WTC11 (cell line): ENCODE measurements at regions not wholly inside any gene's neighbourhood (a gene's known extent, or its start where the extent isn't known, plus 50 kb on each side); places are given as distances from the start of the nearest gene placed in this dataset.
A peak's percentile ranks its signal among the peaks of the same experiment; 100 is the strongest.

Experiments
- ATAC-seq: fragments of 200-7000 bp; cut with Tn5 transposase; 2 replicates; pipeline ENCODE4 v1.10.0; 2021; ENCODE audit warnings: mild to moderate bottlenecking, moderate library complexity
- CTCF ChIA-PET: fragments of 300-600 bp; sonication (Branson Sonifier 250); formaldehyde crosslinking; loops from one replicate; lab custom pipeline; 2021; ENCODE audit warnings: antibody characterized with exemption; lab: Charles Lee
- POLR2A ChIA-PET: fragments of 350-600 bp; sonication (Branson Sonifier 250); formaldehyde crosslinking; loops from one replicate; lab custom pipeline; 2021; ENCODE audit warnings: antibody characterized with exemption; lab: Charles Lee
- DNase-seq: peaks from one replicate; pipeline ENCODE4 v3.0.0; 2021; ENCODE audit warnings: low spot score
- H3K27ac Mint-ChIP-seq: 2 replicates; pipeline ENCODE4 v1.8.0; 2021; ENCODE audit warnings: mixed read lengths
- H3K27me3 Mint-ChIP-seq: 2 replicates; pipeline ENCODE4 v1.8.0; 2021; ENCODE audit warnings: low read depth, mild to moderate bottlenecking, moderate library complexity, mixed read lengths
- H3K36me3 Mint-ChIP-seq: 2 replicates; pipeline ENCODE4 v1.8.0; 2021; ENCODE audit warnings: mixed read lengths
- H3K4me1 Mint-ChIP-seq: 2 replicates; pipeline ENCODE4 v1.8.0; 2022; ENCODE audit warnings: mixed read lengths
- H3K4me3 Mint-ChIP-seq: 2 replicates; pipeline ENCODE4 v1.8.0; 2021; ENCODE audit warnings: mild to moderate bottlenecking, moderate library complexity, mixed read lengths
- H3K9me3 Mint-ChIP-seq: 2 replicates; pipeline ENCODE4 v1.8.0; 2021; ENCODE audit warnings: mixed read lengths
- E2F1 ChIP-seq: sonication (generic); formaldehyde crosslinking; IDR thresholded peaks from 2 replicates; pipeline ENCODE4 v1.8.0; 2022; ENCODE audit warnings: mild to moderate bottlenecking, missing genetic modification reagents
- ESRRA ChIP-seq: sonication (generic); formaldehyde crosslinking; IDR thresholded peaks from 2 replicates; pipeline ENCODE4 v1.8.1; 2022; ENCODE audit warnings: mild to moderate bottlenecking, missing genetic modification reagents, borderline replicate concordance
- FOXJ3 ChIP-seq: sonication (generic); formaldehyde crosslinking; IDR thresholded peaks from 2 replicates; pipeline ENCODE4 v1.9.0; 2021; ENCODE audit warnings: missing genetic modification reagents, mild to moderate bottlenecking, borderline replicate concordance
- GTF2I ChIP-seq: fragments of 250-450 bp; sonication (Bioruptor Pico); conservative IDR thresholded peaks from 2 replicates; pipeline ENCODE4 v1.4.0; 2021; ENCODE audit warnings: mild to moderate bottlenecking
- HMGXB4 ChIP-seq: sonication (generic); formaldehyde crosslinking; IDR thresholded peaks from 2 replicates; pipeline ENCODE4 v1.8.1; 2023; ENCODE audit warnings: mild to moderate bottlenecking, moderate library complexity, missing genetic modification reagents
- JUN ChIP-seq: sonication (generic); formaldehyde crosslinking; IDR thresholded peaks from 2 replicates; pipeline ENCODE4 v1.8.0; 2023; ENCODE audit warnings: mild to moderate bottlenecking, missing genetic modification reagents
- MAX ChIP-seq: sonication (generic); formaldehyde crosslinking; IDR thresholded peaks from 2 replicates; pipeline ENCODE4 v1.8.0; 2022; ENCODE audit warnings: mild to moderate bottlenecking, missing genetic modification reagents
- NFATC4 ChIP-seq: fragments of 250-450 bp; sonication (Bioruptor Pico); IDR thresholded peaks from 2 replicates; pipeline ENCODE4 v1.9.0; 2021; ENCODE audit warnings: mild to moderate bottlenecking
- NR1H2 ChIP-seq: sonication (generic); formaldehyde crosslinking; IDR thresholded peaks from 2 replicates; pipeline ENCODE4 v1.9.0; 2021; ENCODE audit warnings: mild to moderate bottlenecking, moderate library complexity, missing genetic modification reagents
- PRDM15 ChIP-seq: sonication (generic); formaldehyde crosslinking; IDR thresholded peaks from 2 replicates; pipeline ENCODE4 v1.8.0; 2022; ENCODE audit warnings: missing genetic modification reagents
- SP1 ChIP-seq: sonication (generic); formaldehyde crosslinking; conservative IDR thresholded peaks from 2 replicates; pipeline ENCODE4 v1.8.1; 2022; ENCODE audit warnings: missing genetic modification reagents
- STAT6 ChIP-seq: sonication (generic); formaldehyde crosslinking; conservative IDR thresholded peaks from 2 replicates; pipeline ENCODE4 v1.8.1; 2023; ENCODE audit warnings: mild to moderate bottlenecking, low read depth, missing genetic modification reagents, moderate library complexity
- ZMAT4 ChIP-seq: fragments of 250-450 bp; sonication (Bioruptor Pico); IDR thresholded peaks from 2 replicates; pipeline ENCODE4 v1.9.0; 2021; ENCODE audit warnings: mild to moderate bottlenecking
- ZNF512 ChIP-seq: sonication (generic); formaldehyde crosslinking; IDR thresholded peaks from 2 replicates; pipeline ENCODE4 v1.8.1; 2022; ENCODE audit warnings: missing genetic modification reagents, borderline replicate concordance
- ZNF532 ChIP-seq: fragments of 250-450 bp; sonication (Bioruptor Pico); IDR thresholded peaks from 2 replicates; pipeline ENCODE4 v1.9.0; 2021; ENCODE audit warnings: mild to moderate bottlenecking, borderline replicate concordance
- ZSCAN18 ChIP-seq: fragments of 250-450 bp; sonication (Bioruptor Pico); IDR thresholded peaks from 2 replicates; pipeline ENCODE4 v2.1.2; 2022; ENCODE audit warnings: mild to moderate bottlenecking, moderate library complexity

- ChIA-PET POLR2A (no interaction called here), CTCF (no interaction called here)
- H3K36me3 Mint-ChIP-seq: no peaks in the 10 kb centered on the region
- H3K4me3 Mint-ChIP-seq: no peak overlapping the region
- ATAC-seq: no peak
- H3K27me3 Mint-ChIP-seq: no peaks in the 10 kb centered on the region
- TF ChIP-seq ZMAT4 (CRISPR knock-in tag) (no peak), JUN (CRISPR knock-in tag) (no peak), GTF2I (no peak)
- peaks cover 6% of the 10 kb centered on the region for H3K4me1 Mint-ChIP-seq
- no peak for DNase-seq
- H3K9me3 Mint-ChIP-seq: no peaks in the 10 kb centered on the region
- no peak overlapping the region for H3K27ac Mint-ChIP-seq
Measured at GRCh38 chr1:199319341-199319740, 680.5 kb downstream of the PTPRC start.

- H3K4me1 Mint-ChIP-seq: peaks cover 6% of the 10 kb centered on the region
- H3K27ac Mint-ChIP-seq: no peak overlapping the region
- H3K27me3 Mint-ChIP-seq: no peaks in the 10 kb centered on the region
- no peak overlapping the region for H3K4me3 Mint-ChIP-seq
- POLR2A ChIA-PET: no interaction called here
- CTCF ChIA-PET: no interaction called here
- DNase-seq (no peak), ATAC-seq (peak; percentile 79)
- peaks cover 6% of the 10 kb centered on the region for H3K36me3 Mint-ChIP-seq
- peaks cover 11% of the 10 kb centered on the region for H3K9me3 Mint-ChIP-seq
- TF ChIP-seq MAX (no peak), PRDM15 (CRISPR knock-in tag) (no peak), ZSCAN18 (no peak), ZNF512 (CRISPR knock-in tag) (no peak), E2F1 (CRISPR knock-in tag) (no peak), ZMAT4 (CRISPR knock-in tag) (no peak), STAT6 (no peak), SP1 (no peak), NFATC4 (no peak), ZNF532 (CRISPR knock-in tag) (no peak), HMGXB4 (CRISPR knock-in tag) (no peak), ESRRA (no peak), NR1H2 (CRISPR knock-in tag) (no peak), FOXJ3 (no peak)
Measured at GRCh38 chr1:199322278-199322677, 683.4 kb downstream of the PTPRC start.
